H1 (cell line): ENCODE measurements at regions not wholly inside any gene's neighbourhood (a gene's known extent, or its start where the extent isn't known, plus 50 kb on each side); places are given as distances from the start of the nearest gene placed in this dataset.

Source experiments
- CTCF ChIA-PET: fragments of 300-600 bp; sonication (Branson Sonifier 250); formaldehyde crosslinking; loops from one replicate; lab custom pipeline; 2021; ENCODE audit not compliant: partially characterized antibody; lab: Charles Lee
- POLR2A ChIA-PET: fragments of 300-600 bp; sonication (Branson Sonifier 250); formaldehyde crosslinking; loops from one replicate; lab custom pipeline; 2021; ENCODE audit warnings: inconsistent platforms; ENCODE audit not compliant: partially characterized antibody; lab: Charles Lee
- DNase-seq, 2 experiments: peaks; one replicate each; pipeline versions ENCODE4 v3.0.0 to v3.0.0-alpha.2; 2010 to 2022; ENCODE audit warnings: low spot score in 2 of 2, low read depth in 1 of 2, mixed read lengths in 1 of 2
- FAIRE-seq: peaks from 2 replicates; lab custom pipeline; 2011; peaks lifted over from hg19 to GRCh38; lab: Jason Lieb, UNC
- H2AFZ ChIP-seq: 2 replicates; pipeline ENCODE4 v1.8.1; 2012; ENCODE audit warnings: low read length, inconsistent platforms
- H2AK5ac ChIP-seq: 2 replicates; pipeline ENCODE4 v1.6.1; 2013; ENCODE audit warnings: low read depth, low read length
- H2BK120ac ChIP-seq: replicated peaks from 2 replicates; pipeline ENCODE3; 2013; ENCODE audit warnings: low read depth, low read length, inconsistent platforms
- H2BK12ac ChIP-seq: 2 replicates; pipeline ENCODE4 v1.6.1; 2013; ENCODE audit warnings: low read depth, low read length
- H2BK15ac ChIP-seq: 2 replicates; pipeline ENCODE4 v1.6.1; 2013; ENCODE audit warnings: low read length
- H2BK20ac ChIP-seq: 2 replicates; pipeline ENCODE4 v1.6.1; 2013; ENCODE audit warnings: low read length
- H2BK5ac ChIP-seq: 2 replicates; pipeline ENCODE4 v1.6.1; 2013; ENCODE audit warnings: low read depth, low read length
- H3K14ac ChIP-seq: 2 replicates; pipeline ENCODE4 v1.6.1; 2013; ENCODE audit warnings: inconsistent platforms; ENCODE audit not compliant: insufficient read length
- H3K18ac ChIP-seq: 2 replicates; pipeline ENCODE4 v1.6.1; 2013; ENCODE audit warnings: low read length; ENCODE audit errors: extremely low read depth
- H3K23ac ChIP-seq: 2 replicates; pipeline ENCODE4 v1.6.1; 2013; ENCODE audit warnings: inconsistent platforms; ENCODE audit not compliant: insufficient read length
- H3K23me2 ChIP-seq: 2 replicates; pipeline ENCODE4 v1.6.1; 2013; ENCODE audit warnings: low read depth, low read length
- H3K27ac ChIP-seq: 2 replicates; pipeline ENCODE4 v1.6.1; 2011; ENCODE audit warnings: low read depth, low read length, inconsistent platforms
- H3K27me3 ChIP-seq, 4 experiments: replicated peaks in 1 of 4; 1 replicate in 1 of 4; 2 replicates in 3 of 4; pipeline versions ENCODE4 v1.6.1 to v1.8.1; 2011 to 2013; ENCODE audit warnings: low read length in 3 of 4, mild to moderate bottlenecking in 3 of 4, inconsistent platforms in 2 of 4, mixed read lengths in 2 of 4, moderate library complexity in 1 of 4; ENCODE audit not compliant: control insufficient read depth in 3 of 4, insufficient read depth in 3 of 4; ENCODE audit errors: extremely low read depth in 1 of 4
- H3K36me3 ChIP-seq, 4 experiments: 2 replicates each; pipeline versions ENCODE4 v1.6.1 to v1.8.1; 2011 to 2013; ENCODE audit warnings: mild to moderate bottlenecking in 4 of 4, low read length in 3 of 4, moderate library complexity in 2 of 4, control low read depth in 1 of 4, inconsistent platforms in 1 of 4; ENCODE audit not compliant: insufficient read depth in 4 of 4, control insufficient read depth in 2 of 4
- H3K4ac ChIP-seq: replicated peaks from 2 replicates; pipeline ENCODE3; 2013; ENCODE audit warnings: low read length, low read depth, mixed read lengths, inconsistent platforms; ENCODE audit not compliant: insufficient read length
- H3K4me1 ChIP-seq, 4 experiments: replicated peaks in 1 of 4; 1 replicate in 1 of 4; 2 replicates in 3 of 4; pipeline versions ENCODE4 v1.6.1 to v1.8.1; 2011 to 2013; ENCODE audit warnings: low read length in 3 of 4, inconsistent platforms in 2 of 4, mixed read lengths in 1 of 4; ENCODE audit not compliant: insufficient read depth in 4 of 4, control insufficient read depth in 3 of 4
- H3K4me2 ChIP-seq, 2 experiments: 2 replicates each; pipeline versions ENCODE4 v1.6.1 to v1.8.1; 2011 to 2013; ENCODE audit warnings: low read depth in 2 of 2, low read length in 2 of 2, control low read depth in 1 of 2, inconsistent platforms in 1 of 2, mild to moderate bottlenecking in 1 of 2; ENCODE audit not compliant: insufficient read depth in 1 of 2
- H3K4me3 ChIP-seq, 4 experiments: fragments of 200-600, 300-600 bp in 1 of 4; sonication (generic), shearing (Covaris generic), sonication (Bioruptor Twin) in 1 of 4; 2 replicates each; pipeline versions ENCODE4 v1.5.1 to v1.8.1; 2011 to 2016; ENCODE audit warnings: low read length in 4 of 4, low read depth in 3 of 4, control low read depth in 2 of 4, inconsistent platforms in 2 of 4, mild to moderate bottlenecking in 2 of 4, mixed read lengths in 1 of 4, moderate library complexity in 1 of 4; ENCODE audit not compliant: insufficient read depth in 2 of 4; ENCODE audit errors: extremely low read depth in 1 of 4
- H3K56ac ChIP-seq: replicated peaks from 2 replicates; pipeline ENCODE3; 2013; ENCODE audit warnings: low read depth, mild to moderate bottlenecking, mixed read lengths, low read length, inconsistent platforms; ENCODE audit not compliant: insufficient read length
- H3K79me1 ChIP-seq: 2 replicates; pipeline ENCODE4 v1.6.1; 2013; ENCODE audit warnings: low read depth, low read length, control low read depth
- H3K79me2 ChIP-seq, 2 experiments: 2 replicates each; pipeline versions ENCODE4 v1.6.1 to v1.8.1; 2012 to 2013; ENCODE audit warnings: low read length in 2 of 2, mild to moderate bottlenecking in 2 of 2, inconsistent platforms in 1 of 2; ENCODE audit not compliant: insufficient read depth in 2 of 2, control insufficient read depth in 1 of 2
- H3K9ac ChIP-seq, 4 experiments: replicated peaks in 1 of 4; 1 replicate in 1 of 4; 2 replicates in 3 of 4; pipeline versions ENCODE4 v1.6.1 to v1.8.1; 2011 to 2013; ENCODE audit warnings: low read depth in 3 of 4, low read length in 3 of 4, control low read depth in 2 of 4, mild to moderate bottlenecking in 2 of 4, moderate library complexity in 2 of 4, inconsistent platforms in 1 of 4; ENCODE audit errors: extremely low read depth in 1 of 4
- H3K9me3 ChIP-seq, 2 experiments: 2 replicates each; pipeline versions ENCODE4 v1.6.1 to v1.8.1; 2012 to 2013; ENCODE audit warnings: mild to moderate bottlenecking in 2 of 2, moderate library complexity in 2 of 2, control low read depth in 1 of 2, inconsistent platforms in 1 of 2, low read depth in 1 of 2, low read length in 1 of 2, mixed read lengths in 1 of 2; ENCODE audit not compliant: insufficient read depth in 2 of 2
- H4K20me1 ChIP-seq, 2 experiments: replicated peaks in 1 of 2; 2 replicates each; pipeline versions ENCODE3 to v1.8.1; 2011 to 2013; ENCODE audit warnings: inconsistent platforms in 2 of 2, low read length in 2 of 2, mild to moderate bottlenecking in 1 of 2; ENCODE audit not compliant: insufficient read depth in 2 of 2, control insufficient read depth in 1 of 2
- H4K5ac ChIP-seq: 2 replicates; pipeline ENCODE4 v1.6.1; 2013; ENCODE audit warnings: low read length, low read depth, mixed read lengths, inconsistent platforms; ENCODE audit not compliant: insufficient read length
- H4K8ac ChIP-seq: 2 replicates; pipeline ENCODE4 v1.8.0; 2013; ENCODE audit warnings: mild to moderate bottlenecking, moderate library complexity, low read length, inconsistent platforms; ENCODE audit not compliant: insufficient read depth; ENCODE audit errors: extremely low read depth
- H4K91ac ChIP-seq: replicated peaks from 2 replicates; pipeline ENCODE3; 2013; ENCODE audit warnings: low read length, mixed read lengths, inconsistent platforms; ENCODE audit not compliant: insufficient read length
- JUN ChIP-seq: IDR thresholded peaks from 2 replicates; pipeline ENCODE4 v1.6.1; 2011; ENCODE audit warnings: low read depth, mild to moderate bottlenecking, improper control_type of control experiment, low read length
- KDM5A ChIP-seq: fragments of 200-600 bp; IDR thresholded peaks from 2 replicates; pipeline ENCODE4 v1.7.1; 2012; ENCODE audit warnings: mild to moderate bottlenecking, low read length, inconsistent platforms, mixed read lengths
- SIX5 ChIP-seq: IDR thresholded peaks from 2 replicates; pipeline ENCODE4 v1.6.1; 2011; ENCODE audit warnings: mild to moderate bottlenecking, low read depth, low read length
- SP2 ChIP-seq: IDR thresholded peaks from 2 replicates; pipeline ENCODE4 v1.6.1; 2012; ENCODE audit warnings: mild to moderate bottlenecking, low read length, inconsistent platforms
- TAF7 ChIP-seq: optimal IDR thresholded peaks from 2 replicates; pipeline ENCODE3; 2011; ENCODE audit warnings: low read depth, mild to moderate bottlenecking, inconsistent platforms, low read length, moderate library complexity, borderline replicate concordance
- TBP ChIP-seq: IDR thresholded peaks from 2 replicates; pipeline ENCODE4 v1.6.1; 2011; ENCODE audit warnings: low read depth, low read length, improper control_type of control experiment
- ZNF274 ChIP-seq: IDR thresholded peaks from 2 replicates; pipeline ENCODE4 v1.7.0; 2012; ENCODE audit warnings: low read length, borderline replicate concordance; ENCODE audit errors: extremely low read depth

GRCh38 chr3:132237652-132238032 is 79.6 kb upstream of the ACP3 start:
- no peak overlapping the region for H3K4ac ChIP-seq
- no peak overlapping the region for H2BK15ac ChIP-seq
- no peak overlapping the region for H3K18ac ChIP-seq
- H3K36me3 ChIP-seq: no peaks in the 10 kb centered on the region
- TF ChIP-seq JUN (no peak), TBP (no peak), SP2 (no peak), ZNF274 (no peak), KDM5A (no peak), TAF7 (no peak), SIX5 (no peak)
- TF ChIP-seq, all 59 proteins: peak for 0
- Histone ChIP-seq H3K23ac (no peak overlapping the region), H2BK5ac (no peak overlapping the region), H4K8ac (no peak overlapping the region), H3K9me3 (no peaks in the 10 kb centered on the region), H2BK120ac (no peak overlapping the region), H4K91ac (no peak overlapping the region), H4K5ac (no peak overlapping the region), H3K27ac (no peak overlapping the region), H3K4me1 (peaks cover 0 to 4% (median under 1%) of the 10 kb centered on the region in 4 experiments; a peak in 2 of 7 replicates), H3K4me3 (no peak overlapping the region), H3K79me1 (no peaks in the 10 kb centered on the region), H3K56ac (no peak overlapping the region), H2AK5ac (no peak overlapping the region), H3K79me2 (no peaks in the 10 kb centered on the region), H3K27me3 (no peaks in the 10 kb centered on the region), H3K14ac (no peak overlapping the region), H2BK12ac (no peak overlapping the region), H3K23me2 (no peaks in the 10 kb centered on the region), H2BK20ac (no peak overlapping the region), H3K9ac (no peak overlapping the region), H3K4me2 (no peak overlapping the region), H2AFZ (no peak overlapping the region), H4K20me1 (no peaks in the 10 kb centered on the region)
- DNase-seq (no peak), FAIRE-seq (no peak)
- POLR2A ChIA-PET: no interaction called here
- CTCF ChIA-PET: interaction anchor here (0.8 to 1.6 kb wide), 4 partner anchors 9 to 55 kb away, joined by 3 to 7 read pairs (median 4); no protein-coding TSS in a partner anchor
